Karpas-422 (cell line): ENCODE measurements at regions not wholly inside any gene's neighbourhood (a gene's known extent, or its start where the extent isn't known, plus 50 kb on each side); places are given as distances from the start of the nearest gene placed in this dataset.
"Not testable (repeated sequence)": the region's sequence is repeated elsewhere in the genome, so short reads cannot be mapped to it uniquely, and the experiment has no call there.

Experiments used
- DNase-seq: peaks from one replicate; pipeline ENCODE4 v3.0.0-alpha.2; 2015
- H2AFZ ChIP-seq: fragments of 200-600 bp; sonication (generic); 2 replicates; pipeline ENCODE4 v1.6.1; 2014; ENCODE audit warnings: antibody characterized with exemption, low read length, mixed read lengths
- H3K27ac ChIP-seq: fragments of 200-600 bp; sonication (generic); 2 replicates; pipeline ENCODE4 v1.5.1; 2014; ENCODE audit warnings: mild to moderate bottlenecking, low read length, moderate library complexity
- H3K27me3 ChIP-seq: fragments of 200-600 bp; sonication (generic); 2 replicates; pipeline ENCODE4 v1.6.1; 2014; ENCODE audit warnings: low read length, mixed read lengths
- H3K36me3 ChIP-seq: fragments of 200-600 bp; sonication (generic); 2 replicates; pipeline ENCODE4 v1.6.1; 2014; ENCODE audit warnings: low read length, mixed read lengths; ENCODE audit not compliant: insufficient read depth
- H3K4me1 ChIP-seq: fragments of 200-600 bp; sonication (generic); 2 replicates; pipeline ENCODE4 v1.6.1; 2014; ENCODE audit warnings: mild to moderate bottlenecking, low read length, mixed read lengths
- H3K4me2 ChIP-seq: fragments of 200-600 bp; sonication (generic); 2 replicates; pipeline ENCODE4 v1.6.1; 2014; ENCODE audit warnings: low read length, low read depth, mild to moderate bottlenecking; ENCODE audit not compliant: poor library complexity, severe bottlenecking
- H3K4me3 ChIP-seq: fragments of 200-600 bp; sonication (generic); 2 replicates; pipeline ENCODE4 v1.5.1; 2014; ENCODE audit warnings: mild to moderate bottlenecking, antibody characterized with exemption, low read length, mixed read lengths
- H3K79me2 ChIP-seq: fragments of 200-600 bp; sonication (generic); 2 replicates; pipeline ENCODE4 v1.6.1; 2014; ENCODE audit warnings: mild to moderate bottlenecking, low read length, mixed read lengths
- H3K9ac ChIP-seq: fragments of 200-600 bp; sonication (generic); 2 replicates; pipeline ENCODE4 v1.6.0; 2014; ENCODE audit warnings: low read length
- H3K9me2 ChIP-seq: fragments of 200-600 bp; sonication (generic), shearing (Covaris generic); replicated peaks from 2 replicates; pipeline ENCODE4 v1.6.0; 2014; ENCODE audit warnings: mild to moderate bottlenecking, low read length, moderate library complexity; ENCODE audit not compliant: insufficient read depth
- H3K9me3 ChIP-seq: fragments of 300-700, 200-600 bp; sonication (generic); 2 replicates; pipeline ENCODE4 v1.6.1; 2014; ENCODE audit warnings: low read length, mixed read lengths
- H4K20me1 ChIP-seq: fragments of 200-600 bp; sonication (generic); 2 replicates; pipeline ENCODE4 v1.6.1; 2014; ENCODE audit warnings: mild to moderate bottlenecking, antibody characterized with exemption, low read length, low read depth; ENCODE audit not compliant: insufficient read depth

DNA sequence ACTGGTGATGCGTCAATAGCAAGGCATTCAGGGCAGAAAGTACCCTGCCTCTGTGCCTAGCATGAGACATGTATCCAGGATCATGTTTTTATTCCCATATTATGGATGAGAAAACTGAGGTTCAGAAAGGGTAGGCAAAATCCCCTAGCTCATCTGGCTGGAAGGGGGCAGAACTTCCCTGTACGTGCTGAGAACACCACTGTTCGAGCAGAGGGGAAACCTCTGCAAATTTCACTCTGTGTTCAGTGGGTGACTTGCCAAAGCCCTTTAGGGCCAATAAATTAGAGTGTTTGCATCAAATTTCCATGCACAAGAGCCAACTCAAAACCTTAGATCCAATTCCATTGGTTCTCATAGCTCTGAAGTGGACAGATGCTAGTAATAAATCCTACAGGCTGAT is 82.6 kb upstream of the PRSS12 start:
- not testable (repeated sequence) for H3K27me3 ChIP-seq, H3K9ac ChIP-seq, H2AFZ ChIP-seq, DNase-seq, H3K36me3 ChIP-seq, H3K9me3 ChIP-seq, H3K27ac ChIP-seq, H4K20me1 ChIP-seq, H3K4me2 ChIP-seq, H3K4me1 ChIP-seq, H3K4me3 ChIP-seq, H3K9me2 ChIP-seq, H3K79me2 ChIP-seq

GRCh38 chr4:118442115-118442837 is 89.5 kb upstream of the PRSS12 start:
- H4K20me1 ChIP-seq, H3K27ac ChIP-seq, H3K9ac ChIP-seq, H3K79me2 ChIP-seq, H3K27me3 ChIP-seq, H3K9me3 ChIP-seq, H3K36me3 ChIP-seq, H3K4me3 ChIP-seq, H3K9me2 ChIP-seq, H3K4me1 ChIP-seq, DNase-seq, H2AFZ ChIP-seq, H3K4me2 ChIP-seq: not testable (repeated sequence)

DNA sequence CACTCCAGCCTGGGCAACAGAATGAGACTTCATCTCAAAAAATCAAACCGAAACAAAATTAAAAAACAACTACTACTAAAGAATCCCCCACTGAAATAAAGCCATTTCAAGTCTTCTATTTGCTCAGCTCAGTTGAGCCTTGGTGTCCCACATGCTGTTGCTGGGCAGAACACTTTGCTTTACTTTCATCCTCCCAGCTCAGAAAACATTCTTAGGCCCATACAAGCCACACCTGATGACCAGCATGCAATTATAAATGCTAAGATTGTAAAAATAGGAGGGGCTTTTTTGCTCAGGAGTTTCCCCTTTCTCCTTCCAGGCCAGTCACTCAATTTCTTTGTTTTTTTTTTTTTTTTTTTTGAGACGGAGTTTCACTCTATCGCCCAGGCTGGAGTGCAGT is 94.6 kb upstream of the PRSS12 start:
- not testable (repeated sequence) for H3K4me1 ChIP-seq, H3K9ac ChIP-seq, H4K20me1 ChIP-seq, H3K9me2 ChIP-seq, H3K4me3 ChIP-seq, H2AFZ ChIP-seq, H3K27ac ChIP-seq, H3K79me2 ChIP-seq, H3K9me3 ChIP-seq, H3K4me2 ChIP-seq, H3K36me3 ChIP-seq, DNase-seq, H3K27me3 ChIP-seq

DNA sequence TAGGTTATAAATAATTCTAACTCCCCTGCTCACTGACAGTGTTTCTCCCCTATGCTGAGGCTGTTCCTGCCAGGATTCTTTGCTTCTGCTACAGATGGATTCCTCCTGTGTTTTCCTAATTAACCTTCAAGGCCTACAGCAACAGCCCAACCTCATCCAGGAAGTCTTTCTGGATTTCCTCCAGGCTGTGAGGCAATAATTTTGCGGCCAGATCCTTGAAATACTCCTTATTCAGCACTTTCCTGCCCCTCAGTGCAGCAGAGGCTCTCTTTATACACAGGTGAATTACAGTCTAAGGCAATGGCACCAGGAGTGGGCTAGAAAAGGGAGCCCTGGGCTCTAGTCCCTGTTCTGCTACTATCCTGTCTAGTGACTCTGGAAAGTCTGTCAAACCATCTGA is 102.1 kb upstream of the PRSS12 start:
- not testable (repeated sequence) for H2AFZ ChIP-seq

GRCh38 chr4:118461435-118461834 is 108.6 kb upstream of the PRSS12 start:
- DNase-seq, H2AFZ ChIP-seq, H3K9ac ChIP-seq, H3K36me3 ChIP-seq, H3K9me3 ChIP-seq, H3K27ac ChIP-seq, H3K27me3 ChIP-seq, H4K20me1 ChIP-seq, H3K4me1 ChIP-seq, H3K79me2 ChIP-seq, H3K4me3 ChIP-seq, H3K9me2 ChIP-seq, H3K4me2 ChIP-seq: not testable (repeated sequence)

More for the DNA sequence above, 102.1 kb upstream of the PRSS12 start:
- not testable (repeated sequence) for H3K27me3 ChIP-seq, H3K4me3 ChIP-seq, H3K4me1 ChIP-seq, H3K36me3 ChIP-seq, H3K27ac ChIP-seq, H3K9me2 ChIP-seq, H3K79me2 ChIP-seq, H3K4me2 ChIP-seq, H3K9ac ChIP-seq, DNase-seq, H3K9me3 ChIP-seq, H4K20me1 ChIP-seq

DNA sequence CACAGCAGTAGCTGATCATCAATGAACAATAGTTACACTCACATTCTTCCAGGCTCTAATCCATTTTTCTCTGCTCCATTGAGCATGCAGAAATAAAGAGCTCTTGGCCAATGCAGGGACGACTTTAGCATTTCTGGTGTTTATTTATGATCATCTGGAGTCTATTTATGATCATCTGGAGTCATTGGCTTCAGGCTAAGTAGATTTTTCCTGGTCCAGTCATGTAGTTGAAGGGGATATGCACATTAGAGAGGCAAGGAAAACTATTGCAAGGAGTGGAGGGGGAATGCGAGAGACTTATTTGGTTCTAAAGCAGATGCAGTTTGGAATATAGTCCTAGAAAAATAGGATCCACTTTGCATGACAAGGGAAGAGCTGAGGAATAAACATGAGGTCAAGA is 113.0 kb upstream of the PRSS12 start:
- not testable (repeated sequence) for H3K9ac ChIP-seq, H2AFZ ChIP-seq, H3K4me1 ChIP-seq, H3K79me2 ChIP-seq, H3K9me3 ChIP-seq, H3K27ac ChIP-seq, H3K9me2 ChIP-seq, H3K27me3 ChIP-seq, H3K36me3 ChIP-seq, H3K4me2 ChIP-seq, H4K20me1 ChIP-seq, H3K4me3 ChIP-seq, DNase-seq

- H3K79me2 ChIP-seq, H3K27ac ChIP-seq, H3K9me2 ChIP-seq, H3K9ac ChIP-seq, H3K36me3 ChIP-seq, H3K4me1 ChIP-seq, H3K4me2 ChIP-seq, H2AFZ ChIP-seq, H3K4me3 ChIP-seq, DNase-seq, H4K20me1 ChIP-seq, H3K9me3 ChIP-seq, H3K27me3 ChIP-seq: not testable (repeated sequence)
Observed at GRCh38 chr4:118474001-118474626, 121.3 kb upstream of the PRSS12 start.

- H3K79me2 ChIP-seq, H3K4me1 ChIP-seq, H2AFZ ChIP-seq, H3K9ac ChIP-seq, H4K20me1 ChIP-seq, H3K4me3 ChIP-seq, H3K4me2 ChIP-seq, DNase-seq, H3K9me3 ChIP-seq, H3K27me3 ChIP-seq, H3K36me3 ChIP-seq, H3K9me2 ChIP-seq, H3K27ac ChIP-seq: not testable (repeated sequence)
Observed at GRCh38 chr4:118474771-118475170, 122.0 kb upstream of the PRSS12 start.
